CD4-positive, alpha-beta T cell treated with Interleukin-4 for 1 hour (primary cell): ENCODE measurements at regions not wholly inside any gene's neighbourhood (a gene's known extent, or its start where the extent isn't known, plus 50 kb on each side); places are given as distances from the start of the nearest gene placed in this dataset.
"Not testable (repeated sequence)": the region's sequence is repeated elsewhere in the genome, so short reads cannot be mapped to it uniquely, and the experiment has no call there.

Experiments
- DNase-seq, 2 donors: peaks; one replicate each; pipeline ENCODE4 v3.0.0-alpha.2; 2020 to 2022

DNA sequence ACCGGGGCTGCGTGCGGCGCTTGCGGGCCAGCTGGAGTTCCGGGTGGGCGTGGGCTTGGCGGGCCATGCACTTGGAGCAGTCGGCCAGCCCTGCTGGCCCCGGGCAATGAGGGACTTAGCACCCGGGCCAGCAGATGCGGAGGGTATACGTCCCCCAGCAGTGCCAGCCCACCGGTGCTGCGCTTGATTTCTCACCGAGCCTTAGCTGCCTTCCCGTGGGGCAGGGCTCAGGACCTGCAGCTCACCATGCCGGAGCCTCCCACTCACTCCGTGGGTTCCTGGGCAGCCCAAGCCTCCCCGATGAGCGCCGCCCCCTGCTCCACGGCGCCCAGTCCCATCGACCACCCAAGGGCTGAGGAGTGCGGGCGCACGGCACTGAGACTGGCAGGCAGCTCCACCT, 51.4 kb upstream of the INPP4B start:
- DNase-seq = not testable (repeated sequence)

DNA sequence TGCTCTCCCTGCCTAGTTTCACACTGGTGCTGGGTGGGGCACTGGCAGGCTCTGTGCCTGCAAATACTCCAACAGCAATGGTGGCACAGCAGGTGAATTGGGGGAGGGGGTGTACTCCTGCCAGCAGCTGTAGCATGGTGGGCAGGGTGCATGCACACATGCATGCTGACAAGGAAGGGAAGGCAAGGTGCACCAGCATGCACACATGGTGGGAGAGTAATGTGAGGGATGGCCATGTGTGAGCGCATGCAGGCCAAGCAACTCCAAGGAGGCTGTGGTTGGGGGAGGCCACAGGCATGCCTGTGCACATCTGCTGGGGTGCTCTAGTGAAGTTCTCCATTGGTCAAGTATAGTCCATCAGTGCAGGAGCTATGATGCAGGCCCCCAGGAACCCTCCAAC, 54.5 kb upstream of the INPP4B start:
- no peak for DNase-seq

DNA sequence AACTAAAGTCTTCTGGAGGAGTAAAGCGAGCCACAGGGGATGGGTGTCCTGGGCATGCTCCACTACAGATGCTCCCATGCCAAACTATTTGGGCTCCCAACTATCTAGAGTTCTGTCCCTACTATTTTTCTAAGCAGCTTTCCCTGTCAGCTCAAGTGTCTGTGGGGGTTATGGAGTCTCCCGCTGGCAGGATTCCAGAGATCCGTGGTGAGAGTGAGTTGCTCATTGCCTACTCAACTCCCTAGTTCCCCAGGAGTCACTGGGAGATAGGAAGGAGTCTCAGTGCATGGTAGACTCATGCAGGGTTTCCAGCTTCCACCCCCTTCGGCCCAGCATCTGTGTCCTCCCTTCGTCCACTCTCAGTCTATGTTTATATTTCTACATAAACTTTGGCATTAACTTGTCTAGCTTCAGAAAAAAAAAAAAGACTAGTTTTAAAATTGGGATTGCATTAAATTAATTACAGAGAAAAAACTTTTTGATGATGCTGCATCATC, 55.1 kb upstream of the INPP4B start:
- DNase-seq = no peak

DNA sequence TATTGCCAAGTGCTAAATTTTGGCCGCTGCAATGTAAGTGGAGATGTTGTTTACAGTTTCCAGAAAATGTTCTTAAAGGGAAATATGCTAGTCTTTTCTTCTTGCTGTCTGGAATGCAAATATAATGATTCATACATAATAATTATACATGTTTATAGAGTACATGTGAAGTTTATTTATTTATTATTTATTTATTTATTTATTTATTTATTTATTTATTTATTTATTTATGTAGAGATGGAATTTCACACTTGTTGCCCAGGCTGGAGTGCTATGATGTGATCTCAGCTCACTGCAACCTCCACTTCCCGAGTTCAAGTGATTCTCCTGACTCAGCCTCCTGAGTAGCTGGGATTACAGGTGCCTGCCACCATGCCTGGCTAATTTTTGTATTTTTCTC, 57.5 kb upstream of the INPP4B start:
- not testable (repeated sequence) for DNase-seq

DNA sequence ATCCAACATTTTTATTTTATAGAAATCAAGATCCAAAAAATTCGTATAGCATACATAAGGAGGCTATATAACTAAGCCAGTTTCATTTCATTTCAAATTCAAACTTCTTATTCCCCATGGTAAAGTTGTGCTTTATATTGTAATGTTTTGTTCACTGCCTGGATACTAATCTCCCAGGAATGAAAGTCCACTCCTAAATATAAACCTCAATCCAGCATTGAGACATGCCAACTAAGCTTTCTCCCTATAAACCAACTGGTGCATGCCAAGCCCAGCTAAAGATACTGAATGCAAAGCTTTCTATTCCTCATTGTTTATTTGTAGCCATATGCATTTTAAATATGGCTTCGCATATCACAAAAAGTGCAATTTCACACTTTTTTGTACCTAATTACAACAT, 63.8 kb upstream of the INPP4B start:
- DNase-seq = no peak

DNA sequence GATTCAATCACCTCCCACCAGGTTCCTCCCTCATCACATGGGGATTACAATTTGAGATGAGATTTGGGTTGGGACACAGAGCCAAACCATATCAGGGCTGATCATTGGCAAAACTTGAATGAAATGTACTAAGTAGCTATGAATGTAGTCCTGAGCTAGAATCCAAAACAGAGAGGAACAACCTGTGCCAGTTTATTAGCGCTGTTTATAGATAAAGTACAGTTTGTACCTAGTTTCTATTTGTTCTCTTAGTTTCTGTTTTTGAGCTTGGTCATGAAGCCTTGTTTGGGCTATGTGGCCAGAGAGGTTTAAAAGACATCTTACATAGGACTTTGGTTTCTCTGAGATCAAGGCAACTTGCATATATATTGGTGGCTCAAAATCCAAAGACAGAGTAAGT, 66.9 kb upstream of the INPP4B start:
- DNase-seq = no peak

DNA sequence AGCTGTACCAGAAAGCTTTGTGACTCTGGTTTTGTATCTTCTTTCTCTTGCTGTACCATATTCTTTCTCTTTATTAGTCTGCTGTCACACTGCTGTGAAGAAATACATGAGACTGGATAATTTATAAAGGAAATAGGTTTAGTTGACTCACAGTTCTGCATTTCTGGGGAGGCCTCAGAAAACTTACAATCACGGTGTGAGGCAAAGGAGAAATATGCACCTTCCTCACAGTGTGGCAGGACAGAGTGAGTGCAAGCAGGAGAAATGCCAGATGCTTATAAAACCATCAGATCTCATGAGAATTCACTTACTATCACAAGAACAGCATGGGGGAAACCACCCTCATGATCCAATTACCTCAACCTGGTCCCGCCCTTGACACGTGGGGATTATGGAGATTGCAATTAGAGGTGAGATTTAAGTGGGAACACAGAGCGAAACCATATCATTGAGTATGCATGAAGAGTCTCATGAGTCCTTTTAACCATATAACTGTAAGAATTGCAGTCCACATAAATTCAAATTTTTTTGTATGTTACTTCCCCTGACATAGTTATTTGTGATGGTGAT, 67.4 kb upstream of the INPP4B start:
- no peak for DNase-seq

DNA sequence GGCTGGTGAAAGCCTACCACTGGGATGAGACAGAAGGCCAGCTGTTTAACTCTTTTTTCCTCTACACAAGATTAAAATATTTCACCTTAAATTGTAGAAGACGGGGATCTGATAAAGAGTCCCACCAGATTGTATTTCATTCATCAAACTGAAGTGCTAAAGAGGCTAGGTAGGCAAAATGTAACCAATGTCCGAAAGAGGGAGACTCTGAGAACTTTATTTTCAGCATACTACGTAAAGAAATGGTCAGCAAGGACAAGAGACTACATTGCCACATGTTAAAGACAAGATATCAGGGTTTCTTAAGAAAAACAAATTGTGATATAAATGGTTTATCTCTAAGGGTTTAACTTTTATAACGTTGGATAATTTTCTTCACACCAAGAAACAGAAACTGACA, 71.6 kb upstream of the INPP4B start:
- no peak for DNase-seq

DNA sequence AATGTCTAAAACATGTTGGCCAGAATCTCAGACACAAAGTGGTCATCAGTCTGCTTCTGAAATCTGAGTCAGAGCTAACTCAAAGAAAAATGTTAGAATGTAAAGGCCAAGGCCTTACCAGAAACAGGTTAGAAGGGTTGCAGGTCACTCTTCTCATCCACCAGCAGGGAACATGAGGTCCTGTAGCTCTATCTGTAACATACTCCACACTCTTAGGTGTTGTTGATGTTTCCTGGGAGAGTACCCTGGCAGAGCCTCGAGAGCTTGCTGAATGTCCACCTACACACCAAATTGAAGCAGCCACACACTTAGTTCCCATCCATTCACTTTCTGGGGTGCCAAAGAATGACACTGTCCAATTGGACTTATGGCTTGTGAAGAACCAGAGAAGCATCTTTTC, 76.6 kb upstream of the INPP4B start:
- DNase-seq = no peak

DNA sequence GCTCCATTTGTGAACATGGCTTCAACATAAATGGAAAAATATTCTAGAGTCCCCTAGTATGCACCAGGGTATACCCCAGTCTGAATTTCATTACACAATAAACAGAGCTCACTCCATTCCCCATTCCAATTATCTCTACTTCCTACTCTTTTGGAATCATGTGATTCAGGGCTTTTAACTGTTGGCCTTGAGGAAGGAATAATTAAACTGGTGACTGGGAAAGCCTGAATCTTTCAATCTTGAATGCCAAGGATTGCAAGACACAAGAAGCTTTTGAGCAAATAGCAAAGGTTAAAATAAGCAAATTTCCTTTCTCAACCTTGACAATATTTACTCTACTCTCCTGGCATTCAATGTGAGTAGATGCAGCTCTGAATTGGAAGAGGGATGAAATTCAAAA, 77.5 kb upstream of the INPP4B start:
- DNase-seq = no peak

DNA sequence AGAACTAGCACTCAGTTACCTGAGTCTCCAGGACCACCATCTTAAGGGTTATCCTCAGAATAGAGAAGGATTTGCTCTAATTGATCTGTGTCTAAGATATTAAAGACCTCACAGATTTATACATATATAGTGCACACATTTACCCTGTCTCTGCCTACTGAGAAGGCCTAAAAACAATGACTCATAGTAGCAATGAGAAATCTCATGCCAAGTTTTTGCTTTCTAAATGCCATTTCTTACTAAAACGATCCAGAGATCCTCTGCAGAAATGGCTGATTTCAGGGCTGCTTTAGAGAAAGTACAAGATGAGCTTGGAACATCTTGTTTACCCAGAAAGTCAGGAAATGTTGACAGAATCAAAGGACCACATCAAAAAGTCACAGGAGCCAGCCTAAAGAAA, 79.1 kb upstream of the INPP4B start:
- no peak for DNase-seq

DNA sequence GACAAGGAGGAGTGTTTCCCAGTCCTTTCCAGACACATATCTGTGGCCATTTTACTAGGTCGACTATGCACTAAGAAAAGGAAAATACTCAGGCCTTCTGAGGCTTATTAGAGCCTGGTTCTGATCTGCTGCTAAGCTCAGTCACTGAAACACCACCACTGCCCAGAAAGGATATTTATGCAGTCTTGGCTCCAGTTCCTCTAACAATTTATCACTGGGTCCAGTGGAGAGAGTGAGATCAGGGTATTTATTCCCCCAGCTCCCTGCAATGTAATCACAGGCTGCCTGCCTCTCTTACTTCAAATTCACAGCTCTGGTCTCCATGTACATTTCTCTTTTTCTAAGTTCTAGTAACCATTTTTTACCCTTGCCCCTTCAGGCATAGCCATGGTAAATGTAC, 81.6 kb upstream of the INPP4B start:
- no peak for DNase-seq

DNA sequence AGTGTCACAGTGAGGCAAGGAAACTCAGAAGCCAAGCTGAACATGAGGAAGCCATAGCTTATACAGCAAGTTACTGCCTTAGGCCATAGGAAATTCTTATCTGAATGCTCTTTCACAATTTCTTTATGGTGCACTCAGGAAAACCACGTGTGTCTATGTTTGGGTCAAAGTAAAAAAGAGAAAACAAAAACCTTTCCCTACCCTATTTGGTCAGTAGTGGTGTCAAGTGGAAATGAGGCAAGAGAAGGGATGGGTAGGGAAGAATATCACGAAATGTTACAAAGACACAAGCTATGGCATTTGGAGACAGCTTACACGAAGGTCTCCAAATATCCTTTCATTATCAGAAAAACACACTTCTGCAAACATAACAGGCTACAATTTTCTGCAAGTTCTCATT, 83.4 kb upstream of the INPP4B start:
- no peak for DNase-seq

DNA sequence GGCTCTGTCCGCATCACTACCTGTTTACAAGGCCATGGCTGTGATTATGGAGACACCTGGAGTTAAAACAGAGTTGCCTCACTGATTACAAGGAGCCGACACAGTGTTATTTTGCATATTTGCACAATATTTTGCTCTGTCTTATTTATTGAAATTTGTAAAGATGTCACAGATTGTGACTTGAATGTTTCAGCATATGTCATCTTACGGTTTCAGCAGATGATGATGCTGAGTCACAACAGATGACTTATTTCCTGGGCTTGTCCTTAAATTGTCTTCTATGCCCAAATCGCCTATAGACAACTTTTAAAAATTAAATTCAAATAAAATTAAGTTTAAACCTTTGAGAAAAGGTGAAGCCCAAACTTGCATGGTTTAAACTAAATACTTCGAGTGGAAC, 87.1 kb upstream of the INPP4B start:
- DNase-seq = no peak

DNA sequence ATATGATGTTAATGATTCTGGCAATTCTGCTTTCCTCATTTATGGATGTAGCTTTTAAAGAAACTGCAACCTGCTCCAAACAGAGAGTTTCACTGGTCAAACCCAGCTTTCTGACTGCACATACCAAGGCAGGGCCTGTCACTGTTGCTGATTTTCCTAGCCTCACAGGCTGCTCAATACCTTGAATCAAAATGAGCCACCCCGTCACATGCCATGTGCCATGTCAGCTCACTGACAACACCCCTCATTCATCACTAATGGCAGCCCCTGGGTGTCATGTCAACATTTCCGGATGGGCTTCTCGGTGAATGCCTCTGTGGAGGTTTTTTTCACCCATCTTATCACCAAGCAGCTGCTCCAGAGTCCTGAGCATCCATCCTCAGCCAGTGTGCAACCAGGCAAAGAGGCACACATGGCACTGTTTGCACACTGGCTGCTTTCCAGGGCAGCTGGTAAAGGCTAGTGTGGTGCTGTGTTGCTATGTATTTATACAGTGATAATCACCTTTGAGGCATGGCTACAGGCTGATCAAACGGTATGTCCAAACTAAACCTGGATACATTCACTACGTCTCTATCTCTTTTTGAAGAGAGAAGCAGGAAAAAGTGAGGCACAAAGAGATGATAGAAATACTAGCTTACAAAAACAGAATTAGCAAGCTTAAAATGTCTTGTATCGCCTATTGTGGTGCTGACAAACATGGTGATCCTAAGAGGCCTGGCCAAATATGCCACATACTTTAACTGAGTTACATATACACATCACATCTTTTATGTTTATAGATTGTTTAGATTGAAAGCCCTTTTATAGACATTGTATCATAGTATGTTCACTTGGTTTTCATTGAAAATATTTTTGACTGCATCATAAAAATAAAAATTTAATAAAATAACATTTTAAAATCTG, 94.6 kb upstream of the INPP4B start:
- DNase-seq = no peak

DNA sequence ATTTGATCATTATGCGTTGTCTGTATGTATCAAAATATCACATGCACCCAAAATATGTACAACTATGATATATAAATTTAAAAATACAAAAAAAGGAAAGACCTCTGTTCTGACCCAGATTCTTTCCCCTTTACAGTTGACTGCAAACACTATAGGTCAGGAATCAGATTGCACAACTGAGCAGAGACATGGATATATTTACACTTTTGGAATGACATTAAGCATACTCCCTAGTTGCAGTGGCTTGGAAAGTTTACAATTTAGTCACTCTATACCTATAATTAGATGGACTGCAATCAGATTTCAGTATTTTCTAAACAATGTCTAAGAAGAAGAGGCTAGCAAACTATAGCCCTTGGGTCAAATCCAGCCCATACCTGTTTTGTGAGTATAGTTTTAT, 98.5 kb upstream of the INPP4B start:
- no peak for DNase-seq

DNA sequence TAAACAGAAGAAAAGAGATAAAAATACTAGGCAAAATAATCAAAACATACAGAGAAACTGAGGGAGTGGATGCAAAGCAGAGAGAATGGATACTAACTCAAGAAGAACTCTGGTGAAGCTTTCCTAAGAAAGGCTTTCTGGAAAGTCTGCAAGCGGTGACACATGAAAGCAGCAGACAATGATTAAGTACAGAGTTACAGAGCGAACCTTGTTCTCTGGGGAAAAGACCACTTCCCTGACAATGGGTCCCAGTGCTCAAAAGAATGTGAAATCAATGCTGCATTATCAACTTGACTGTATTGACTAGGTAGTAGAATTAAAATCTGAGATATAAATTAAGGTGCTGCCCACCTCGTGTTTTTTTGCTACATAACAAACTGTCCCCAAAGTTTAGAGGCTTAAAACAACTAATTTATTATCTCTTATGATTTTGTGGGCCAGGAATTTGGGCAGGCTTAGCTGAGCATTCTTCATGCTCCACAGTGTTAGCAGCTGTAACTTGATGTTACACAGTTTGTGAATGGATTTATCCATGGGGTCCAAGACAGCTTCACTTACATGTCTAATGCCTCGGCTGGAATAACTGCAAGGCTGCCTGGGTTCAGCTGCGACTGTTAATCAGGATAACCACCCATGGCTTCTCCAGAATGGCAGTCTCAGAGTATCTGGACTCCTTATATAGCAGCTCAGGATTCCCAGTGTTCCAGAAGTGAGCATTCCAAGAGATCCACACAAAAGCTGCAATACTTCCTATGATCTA, 106.9 kb upstream of the INPP4B start:
- DNase-seq = no peak

DNA sequence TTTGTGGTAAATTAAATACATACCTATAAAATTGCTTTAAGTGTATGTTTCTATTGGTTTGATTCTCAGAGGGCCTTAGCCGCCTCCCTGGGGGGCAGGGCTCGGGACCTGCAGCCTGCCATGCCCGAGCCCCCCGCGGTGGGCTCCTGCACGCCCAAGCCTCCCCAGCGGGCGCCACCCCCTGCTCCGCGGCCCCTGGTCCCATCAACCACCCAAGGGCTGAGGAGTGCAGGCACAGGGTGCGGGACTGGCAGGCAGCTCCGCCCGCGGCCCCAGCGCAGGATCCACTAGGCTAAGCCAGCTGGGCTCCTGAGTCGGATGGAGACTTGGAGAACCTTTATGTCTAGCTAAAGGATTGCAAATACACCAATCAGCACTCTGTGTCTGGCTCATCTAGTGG, 108.3 kb upstream of the INPP4B start:
- no peak for DNase-seq

DNA sequence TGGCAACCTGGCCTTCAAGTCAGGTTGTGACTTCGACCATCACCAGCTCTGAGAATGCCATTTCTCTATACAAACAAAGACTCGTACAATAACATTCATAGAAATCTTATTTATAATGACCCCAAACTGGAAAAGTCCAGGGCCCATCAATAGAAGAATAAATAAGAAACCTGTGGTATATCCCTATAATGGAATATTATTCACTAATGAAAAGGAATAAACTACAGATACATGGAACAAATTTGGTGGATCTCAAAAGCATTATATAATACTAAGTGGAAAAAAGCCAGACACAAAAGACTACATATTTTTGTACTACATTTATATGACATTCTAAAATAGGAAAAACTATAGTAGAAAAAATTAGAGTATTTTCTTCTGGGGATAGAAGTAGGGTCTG, 109.4 kb upstream of the INPP4B start:
- no peak for DNase-seq

DNA sequence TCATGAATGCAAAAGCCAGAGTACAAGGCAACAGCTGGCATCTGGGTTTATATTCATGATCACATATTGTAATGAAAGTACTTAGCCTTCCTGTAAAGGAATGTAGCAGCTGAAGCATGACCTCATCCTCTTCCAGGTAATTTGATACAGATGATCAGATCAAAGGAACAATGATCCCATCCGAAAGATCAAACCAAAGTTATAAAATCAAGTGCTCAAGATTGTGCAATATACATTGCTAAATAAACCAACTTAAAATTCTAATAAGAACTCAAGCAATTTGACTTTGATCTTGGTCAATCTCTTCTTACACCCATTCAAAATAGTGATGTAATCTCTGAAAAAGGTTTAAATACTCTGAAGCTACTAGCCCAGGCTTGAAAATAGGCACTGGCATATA, 113.1 kb upstream of the INPP4B start:
- DNase-seq = no peak

DNA sequence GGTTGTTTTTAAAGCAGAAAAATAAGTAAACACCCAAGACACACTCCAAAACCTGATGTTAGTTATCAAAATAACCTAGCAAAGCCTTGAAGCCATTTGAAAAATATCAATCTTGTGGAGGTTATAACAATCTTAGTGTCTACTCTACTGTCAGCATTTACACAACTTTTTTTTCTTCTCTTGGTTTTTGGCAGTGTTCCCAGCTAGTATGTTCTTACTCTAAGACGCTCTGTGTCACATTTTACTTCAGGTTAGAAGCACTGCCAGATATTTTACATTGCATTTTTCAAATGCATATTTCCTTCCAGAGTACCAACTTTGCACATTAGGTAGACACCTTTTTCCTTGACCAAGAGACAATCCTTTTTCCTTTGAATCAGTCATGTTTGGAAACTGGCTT, 114.0 kb upstream of the INPP4B start:
- no peak for DNase-seq

DNA sequence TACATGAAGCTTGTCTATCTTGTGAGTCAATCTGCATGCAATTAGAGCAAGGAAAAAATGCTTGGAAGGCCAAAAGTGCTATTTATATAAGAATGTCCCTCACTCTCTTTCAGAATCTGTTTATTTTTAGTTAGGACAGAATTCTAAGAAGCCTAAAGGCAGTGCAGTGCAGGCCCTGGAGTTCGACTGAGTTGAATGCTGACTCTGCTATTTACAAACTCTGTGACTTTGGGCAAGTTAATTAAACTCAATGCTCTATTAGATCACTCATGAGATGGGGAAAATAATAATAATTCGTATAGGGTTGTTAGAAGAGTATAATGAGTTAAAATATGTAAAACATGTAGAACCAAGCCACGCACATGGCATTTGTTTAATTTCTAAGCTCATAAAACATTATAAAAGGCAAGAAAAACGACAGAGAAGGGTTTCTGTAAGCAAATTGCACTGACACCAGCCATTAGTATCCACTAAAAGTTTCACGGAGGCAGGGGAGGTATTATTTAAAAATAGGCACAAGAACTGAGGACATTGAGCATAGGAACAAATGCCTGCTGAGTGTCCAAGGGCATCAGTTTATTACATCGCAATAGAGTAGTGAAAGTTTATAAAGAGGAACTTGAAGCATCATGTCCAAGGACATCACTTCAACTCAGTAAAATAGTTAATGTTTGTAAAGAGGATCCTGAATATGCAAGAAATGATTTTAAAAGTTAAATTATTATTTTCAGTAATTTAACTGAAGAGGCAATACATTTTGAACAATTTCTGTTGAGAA, 115.0 kb upstream of the INPP4B start:
- no peak for DNase-seq

DNA sequence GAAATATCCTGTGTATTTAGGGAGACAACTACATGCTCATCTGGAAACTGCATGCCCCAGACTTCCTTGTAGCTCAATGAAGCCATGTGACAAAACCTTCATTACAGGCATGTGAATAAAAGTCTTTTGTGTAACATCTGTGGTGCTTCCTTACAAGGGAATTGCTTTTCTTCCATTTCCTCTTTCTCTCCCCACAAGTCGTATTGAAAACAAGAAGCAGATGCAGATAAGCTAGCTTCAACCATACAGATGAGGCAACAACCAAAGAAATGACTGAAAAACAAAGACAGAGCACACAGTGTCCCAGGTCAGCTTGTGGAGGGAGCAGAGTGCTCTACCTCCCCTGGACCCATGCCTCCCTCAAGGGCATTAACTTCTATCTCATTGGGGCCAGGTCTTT, 115.8 kb upstream of the INPP4B start:
- DNase-seq = peak in 1 of 2 donors; percentile 11
